ENCODE measurements at regions not wholly inside any gene's neighbourhood (a gene's known extent, or its start where the extent isn't known, plus 50 kb on each side); places are given as distances from the start of the nearest gene placed in this dataset.

GRCh38 chr15:70265466-70265978 lies 167.8 kb upstream of the TLE3 start:
- Histone ChIP-seq H3K4me3 (no peak overlapping the region), H3K36me3 (no peaks in the 10 kb centered on the region), H3K27me3 (no peaks in the 10 kb centered on the region), H3K27ac (no peak overlapping the region), H3K4me1 (peaks cover 0 to 51% (median 16%) of the 10 kb centered on the region in 4 donors), H3K9me3 (no peaks in the 10 kb centered on the region)
- no peak for DNase-seq
- no peak for TF ChIP-seq EP300 (IDR thresholded peaks at IDR 0.05; ENCODE audit: low read depth)
- no peak for TF ChIP-seq CTCF (IDR thresholded peaks at IDR 0.05)
- TF ChIP-seq POLR2AphosphoS5 (IDR thresholded peaks at IDR 0.05) = no peak
- no peak for TF ChIP-seq POLR2A (IDR thresholded peaks at IDR 0.05)
- WGBS, 2 donors (ENCODE audit: low coverage in 1 of 2) = 91% methylated on average over 9 of the region's 9 CpGs; no CpG with 5 or more reads in 1 of the 2 donors
- intact Hi-C loops (cut with DNase I; ENCODE audit: low total_unique reads) (loop anchor here (10.0 kb wide), 1 partner anchor 171 kb away; the partner anchor contains the start of gene TLE3), in situ Hi-C loops (cut with MboI; ENCODE audit: low pct_ligation_motif_present in 1 of 4, low pct_unique_long_range_greater_than_20kb in 1 of 4, low sequenced_read_pairs in 3 of 4) (no loop called here)

- DNase-seq = no peak
- H3K36me3 ChIP-seq = no peaks in the 10 kb centered on the region
- peak overlapping the region in 2 of 4 donors; percentile 3 to 8 for H3K27ac ChIP-seq
- WGBS, 2 donors (ENCODE audit: low coverage in 1 of 2) = 62% methylated on average over 8 of the region's 8 CpGs; no CpG with 5 or more reads in 1 of the 2 donors
- H3K4me1 ChIP-seq = peaks cover 0 to 45% (median 14%) of the 10 kb centered on the region in 4 donors
- no peak for TF ChIP-seq EP300 (IDR thresholded peaks at IDR 0.05; ENCODE audit: low read depth)
- TF ChIP-seq POLR2AphosphoS5 (IDR thresholded peaks at IDR 0.05) = no peak
- no peak for TF ChIP-seq CTCF (IDR thresholded peaks at IDR 0.05)
- TF ChIP-seq POLR2A (IDR thresholded peaks at IDR 0.05) = no peak
- H3K4me3 ChIP-seq = no peak overlapping the region
- no peaks in the 10 kb centered on the region for H3K9me3 ChIP-seq
- in situ Hi-C loops (cut with MboI; ENCODE audit: low pct_ligation_motif_present in 1 of 4, low pct_unique_long_range_greater_than_20kb in 1 of 4, low sequenced_read_pairs in 3 of 4) = no loop called here
- H3K27me3 ChIP-seq = no peaks in the 10 kb centered on the region
- intact Hi-C loops (cut with DNase I; ENCODE audit: low total_unique reads) = loop anchor here (10.0 kb wide), 1 partner anchor 170 kb away; the partner anchor contains the start of gene TLE3
Measured at GRCh38 chr15:70264738-70265465, 167.2 kb upstream of the TLE3 start.

DNA sequence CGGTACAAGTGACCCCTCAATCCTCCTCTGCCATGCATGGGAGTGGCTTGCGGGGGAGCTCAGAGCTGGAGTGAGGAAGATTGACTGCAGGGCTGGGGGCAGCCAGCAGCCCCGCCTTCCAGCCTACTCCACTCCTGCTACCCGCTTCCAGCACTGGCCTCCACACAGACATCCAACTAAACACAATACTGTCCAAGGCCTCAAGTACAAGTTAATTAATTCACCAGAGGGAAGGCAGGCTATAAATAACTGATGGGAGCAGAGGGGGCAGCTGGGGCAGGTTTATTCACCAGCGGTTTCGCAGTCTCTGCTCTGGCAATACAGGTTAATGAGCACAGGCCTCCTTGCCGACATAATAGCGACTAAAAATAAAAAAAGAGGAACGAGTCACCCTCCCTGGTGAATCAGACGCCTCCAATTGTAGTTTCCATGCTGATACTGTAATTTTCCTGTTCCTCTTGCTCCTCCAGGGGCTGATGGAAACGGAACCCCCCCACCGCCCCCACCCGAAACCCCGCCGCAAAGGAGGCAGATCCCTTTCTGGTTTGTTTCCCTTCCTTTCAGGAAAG lies 166.4 kb upstream of the TLE3 start:
- TF ChIP-seq POLR2AphosphoS5 (IDR thresholded peaks at IDR 0.05) (peak in 2 of 3 donors; percentile 37 to 38), EP300 (IDR thresholded peaks at IDR 0.05; ENCODE audit: low read depth) (no peak), POLR2A (IDR thresholded peaks at IDR 0.05) (no peak), CTCF (IDR thresholded peaks at IDR 0.05) (no peak)
- H3K36me3 ChIP-seq = no peaks in the 10 kb centered on the region
- intact Hi-C loops (cut with DNase I; ENCODE audit: low total_unique reads) = loop anchor here (10.0 kb wide), 1 partner anchor 169 kb away; the partner anchor contains the start of gene TLE3
- 25 to 60% methylated on average over 6 to 15 of the region's 15 CpGs for WGBS, 2 donors (ENCODE audit: low coverage in 1 of 2)
- H3K4me3 ChIP-seq = no peak overlapping the region
- H3K27me3 ChIP-seq = no peaks in the 10 kb centered on the region
- peaks cover 2 to 45% (median 16%) of the 10 kb centered on the region in 4 donors for H3K4me1 ChIP-seq
- in situ Hi-C loops (cut with MboI; ENCODE audit: low pct_ligation_motif_present in 1 of 4, low pct_unique_long_range_greater_than_20kb in 1 of 4, low sequenced_read_pairs in 3 of 4) = no loop called here
- no peak for DNase-seq
- no peaks in the 10 kb centered on the region for H3K9me3 ChIP-seq
- peak overlapping the region in 3 of 4 donors; percentile 3 to 37 (median 8) for H3K27ac ChIP-seq

DNA sequence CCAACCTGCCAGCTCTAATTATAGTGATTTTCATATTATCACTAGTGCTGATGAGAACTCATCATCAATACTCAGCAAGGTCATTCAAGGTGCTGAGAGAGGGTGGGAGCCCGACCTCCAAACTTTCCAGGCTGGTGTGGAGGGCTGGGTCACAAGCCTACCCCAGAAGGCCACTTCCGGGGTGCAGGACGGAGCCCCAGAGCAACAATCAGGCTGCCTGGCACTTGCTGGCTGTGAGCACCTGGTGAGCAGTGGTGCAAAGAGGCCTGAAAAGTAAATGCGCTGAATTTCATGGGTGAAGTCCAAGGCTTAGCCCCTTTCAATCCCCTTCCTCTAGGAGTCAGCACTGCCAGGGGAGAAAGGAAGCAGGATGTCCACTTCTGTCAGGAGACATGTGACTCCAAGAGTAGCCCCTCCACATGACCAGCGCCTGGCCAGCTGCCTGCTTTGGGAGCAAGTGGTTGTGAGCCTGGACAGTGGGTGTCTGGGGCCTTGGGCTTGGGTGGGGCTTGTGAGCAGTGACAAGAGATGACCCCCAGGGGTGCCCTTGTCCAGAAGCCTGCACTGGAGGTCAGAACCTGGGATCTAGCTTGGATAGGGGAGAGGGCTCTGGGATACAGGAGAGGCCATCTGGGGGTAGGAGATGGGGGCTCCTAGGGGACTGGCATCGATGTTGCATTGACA lies 165.0 kb upstream of the TLE3 start:
- H3K27ac ChIP-seq = no peak overlapping the region
- H3K9me3 ChIP-seq = no peaks in the 10 kb centered on the region
- H3K4me3 ChIP-seq = no peak overlapping the region
- H3K4me1 ChIP-seq = peaks cover 8 to 59% (median 22%) of the 10 kb centered on the region in 4 donors
- no peak for TF ChIP-seq POLR2AphosphoS5 (IDR thresholded peaks at IDR 0.05)
- TF ChIP-seq POLR2A (IDR thresholded peaks at IDR 0.05) = no peak
- TF ChIP-seq EP300 (IDR thresholded peaks at IDR 0.05; ENCODE audit: low read depth) = no peak
- no peak for TF ChIP-seq CTCF (IDR thresholded peaks at IDR 0.05)
- intact Hi-C loops (cut with DNase I; ENCODE audit: low total_unique reads) (loop anchor here (10.0 kb wide), 1 partner anchor 168 kb away; the partner anchor contains the start of gene TLE3), in situ Hi-C loops (cut with MboI; ENCODE audit: low pct_ligation_motif_present in 1 of 4, low pct_unique_long_range_greater_than_20kb in 1 of 4, low sequenced_read_pairs in 3 of 4) (no loop called here)
- DNase-seq = no peak
- H3K27me3 ChIP-seq = no peaks in the 10 kb centered on the region
- WGBS, 2 donors (ENCODE audit: low coverage in 1 of 2) = 96% methylated on average over 6 of the region's 6 CpGs; no CpG with 5 or more reads in 1 of the 2 donors
- no peaks in the 10 kb centered on the region for H3K36me3 ChIP-seq

Measured in transverse colon (tissue), 4 donors.